IPS-20b (cell line): ENCODE measurements at regions not wholly inside any gene's neighbourhood (a gene's known extent, or its start where the extent isn't known, plus 50 kb on each side); places are given as distances from the start of the nearest gene placed in this dataset.

ENCODE experiments used
- H3K27ac ChIP-seq: one replicate; pipeline ENCODE4 v1.5.1; 2013; ENCODE audit warnings: low read length
- H3K27me3 ChIP-seq: 2 replicates; pipeline ENCODE4 v1.6.1; 2013; ENCODE audit warnings: mild to moderate bottlenecking, low read length, inconsistent platforms; ENCODE audit not compliant: insufficient read depth
- H3K36me3 ChIP-seq: 2 replicates; pipeline ENCODE4 v1.6.1; 2013; ENCODE audit warnings: low read depth, mild to moderate bottlenecking, inconsistent platforms, low read length, moderate library complexity; ENCODE audit not compliant: insufficient read depth
- H3K4me1 ChIP-seq: 2 replicates; pipeline ENCODE4 v1.6.1; 2013; ENCODE audit warnings: mild to moderate bottlenecking, control low read depth, inconsistent platforms, low read length, moderate library complexity; ENCODE audit not compliant: insufficient read depth
- H3K4me3 ChIP-seq: 2 replicates; pipeline ENCODE4 v1.5.1; 2013; ENCODE audit warnings: mild to moderate bottlenecking, low read length, inconsistent platforms
- H3K9ac ChIP-seq: 2 replicates; pipeline ENCODE4 v1.6.1; 2013; ENCODE audit warnings: low read depth, mild to moderate bottlenecking, inconsistent platforms, low read length, moderate library complexity
- H3K9me3 ChIP-seq: 2 replicates; pipeline ENCODE4 v1.6.1; 2013; ENCODE audit warnings: mild to moderate bottlenecking, low read depth, low read length, inconsistent platforms; ENCODE audit not compliant: insufficient read depth

DNA sequence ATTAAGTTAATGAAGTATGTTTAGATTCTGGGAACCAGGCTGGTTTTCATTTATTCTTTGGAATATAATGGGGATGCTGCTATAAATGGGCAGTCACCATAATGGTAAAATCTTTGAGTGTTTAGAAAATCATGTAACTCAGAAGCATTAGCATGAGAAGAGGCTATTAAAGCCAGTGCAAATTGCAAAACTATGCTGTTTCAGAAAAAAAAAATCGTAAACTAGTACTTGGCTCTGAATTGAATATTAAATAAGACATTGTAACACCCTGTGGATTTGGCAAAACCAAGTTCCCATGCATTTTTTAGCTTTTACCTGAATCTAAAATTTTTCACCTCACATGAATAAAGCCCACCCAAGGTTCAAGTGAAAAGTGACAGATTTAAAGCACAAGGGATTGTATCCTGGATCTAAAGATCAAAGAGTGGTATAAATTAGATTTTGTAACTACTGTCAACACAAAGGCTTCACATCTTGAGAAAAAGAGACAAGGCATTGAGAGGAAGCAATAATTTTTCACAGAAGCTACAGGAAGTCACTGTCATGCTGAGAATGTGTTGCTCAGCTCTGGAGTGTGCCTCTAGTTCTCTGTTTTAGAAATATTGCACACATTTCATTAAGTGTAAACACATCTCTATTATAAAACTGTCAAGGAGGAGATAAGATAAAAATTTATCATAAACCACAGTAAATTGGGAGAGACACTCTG lies 142.2 kb downstream of the ABCA8 start:
- no peaks in the 10 kb centered on the region for H3K27me3 ChIP-seq
- no peak overlapping the region for H3K27ac ChIP-seq
- H3K4me1 ChIP-seq, result no peaks in the 10 kb centered on the region
- no peaks in the 10 kb centered on the region for H3K36me3 ChIP-seq
- no peaks in the 10 kb centered on the region for H3K9me3 ChIP-seq
- no peak overlapping the region for H3K9ac ChIP-seq
- H3K4me3 ChIP-seq, result no peak overlapping the region

DNA sequence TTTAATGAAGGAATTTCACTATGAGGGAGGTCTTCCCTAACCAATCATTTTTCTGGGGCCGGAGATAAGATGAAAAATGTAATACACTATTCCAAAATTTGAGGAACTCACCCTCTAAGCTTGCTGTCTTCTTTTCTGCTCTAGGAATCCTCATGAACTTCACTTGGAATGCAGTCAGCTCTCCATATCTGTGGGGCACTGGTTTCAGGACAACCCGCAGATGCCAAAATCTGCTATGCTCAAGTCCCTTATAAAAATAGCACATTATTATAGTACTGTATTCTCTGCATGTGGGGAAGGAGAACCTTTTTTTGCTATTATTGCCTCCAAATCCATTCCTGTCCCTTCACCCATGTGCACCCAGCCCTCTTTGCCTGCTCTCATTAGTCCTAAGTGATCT lies 146.0 kb downstream of the ABCA8 start:
- Histone ChIP-seq H3K4me3 (no peak overlapping the region), H3K9me3 (no peaks in the 10 kb centered on the region), H3K27ac (no peak overlapping the region), H3K4me1 (no peaks in the 10 kb centered on the region), H3K27me3 (no peaks in the 10 kb centered on the region), H3K36me3 (no peaks in the 10 kb centered on the region), H3K9ac (no peak overlapping the region)

DNA sequence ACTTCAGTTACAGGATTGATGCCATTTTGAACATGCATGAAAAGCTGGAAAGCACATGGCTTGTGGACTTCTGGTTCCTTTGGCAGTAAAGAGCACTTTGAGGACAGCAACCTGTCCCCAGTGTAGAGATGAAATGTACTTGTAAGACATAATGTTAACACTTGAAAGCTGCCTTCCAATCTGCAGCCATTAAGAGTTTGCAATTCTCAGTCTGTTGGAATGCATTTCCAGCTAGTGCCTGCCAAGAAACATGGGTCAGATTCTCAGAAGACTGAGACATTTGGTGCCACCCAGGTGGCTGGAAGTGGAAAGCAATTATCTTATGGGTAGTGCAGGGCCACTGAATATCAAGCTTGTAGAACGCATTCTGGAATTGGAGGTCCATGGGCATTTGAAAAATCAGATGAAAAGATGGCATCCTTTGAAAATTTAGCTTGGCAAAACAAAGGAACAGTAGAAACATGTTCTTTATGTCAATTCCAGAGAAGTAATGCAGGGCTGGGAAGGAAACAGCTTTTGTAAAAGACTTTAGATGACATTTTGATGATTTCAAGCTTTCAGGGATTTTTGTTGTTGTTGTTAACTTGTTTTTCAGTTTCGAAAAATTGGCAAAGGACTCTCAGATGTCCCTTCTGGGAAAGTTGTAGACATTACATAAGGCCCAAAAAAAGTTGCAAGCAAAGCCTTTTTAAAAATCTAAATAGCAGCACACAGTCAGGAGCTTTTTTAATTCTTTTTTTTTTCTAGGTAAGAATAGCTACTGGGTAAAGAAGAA lies 147.0 kb downstream of the ABCA8 start:
- no peaks in the 10 kb centered on the region for H3K4me1 ChIP-seq
- no peak overlapping the region for H3K27ac ChIP-seq
- no peak overlapping the region for H3K4me3 ChIP-seq
- no peak overlapping the region for H3K9ac ChIP-seq
- no peaks in the 10 kb centered on the region for H3K27me3 ChIP-seq
- H3K36me3 ChIP-seq, result no peaks in the 10 kb centered on the region
- no peaks in the 10 kb centered on the region for H3K9me3 ChIP-seq

DNA sequence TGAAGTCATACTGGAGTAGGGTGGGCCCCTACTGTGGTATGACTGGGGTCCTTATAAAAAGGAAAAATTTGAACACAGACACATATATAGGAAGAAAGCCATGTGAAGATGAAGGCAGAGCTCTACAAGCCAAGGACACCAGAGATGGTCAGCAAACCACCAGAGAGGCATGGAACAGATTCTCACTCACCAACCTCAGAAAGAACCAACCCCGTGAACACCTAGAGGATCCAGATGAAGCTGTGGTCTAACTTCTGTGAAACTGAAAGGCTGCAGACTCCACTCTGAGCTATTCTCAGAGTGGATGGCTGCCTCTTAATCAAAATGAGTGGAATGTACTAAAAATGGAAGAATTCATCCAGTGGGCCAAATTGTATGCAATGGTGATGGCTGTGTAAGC lies 149.6 kb downstream of the ABCA8 start:
- Histone ChIP-seq H3K9me3 (no peaks in the 10 kb centered on the region), H3K4me3 (no peak overlapping the region), H3K27me3 (no peaks in the 10 kb centered on the region), H3K36me3 (no peaks in the 10 kb centered on the region), H3K9ac (no peak overlapping the region), H3K4me1 (no peaks in the 10 kb centered on the region), H3K27ac (no peak overlapping the region)

DNA sequence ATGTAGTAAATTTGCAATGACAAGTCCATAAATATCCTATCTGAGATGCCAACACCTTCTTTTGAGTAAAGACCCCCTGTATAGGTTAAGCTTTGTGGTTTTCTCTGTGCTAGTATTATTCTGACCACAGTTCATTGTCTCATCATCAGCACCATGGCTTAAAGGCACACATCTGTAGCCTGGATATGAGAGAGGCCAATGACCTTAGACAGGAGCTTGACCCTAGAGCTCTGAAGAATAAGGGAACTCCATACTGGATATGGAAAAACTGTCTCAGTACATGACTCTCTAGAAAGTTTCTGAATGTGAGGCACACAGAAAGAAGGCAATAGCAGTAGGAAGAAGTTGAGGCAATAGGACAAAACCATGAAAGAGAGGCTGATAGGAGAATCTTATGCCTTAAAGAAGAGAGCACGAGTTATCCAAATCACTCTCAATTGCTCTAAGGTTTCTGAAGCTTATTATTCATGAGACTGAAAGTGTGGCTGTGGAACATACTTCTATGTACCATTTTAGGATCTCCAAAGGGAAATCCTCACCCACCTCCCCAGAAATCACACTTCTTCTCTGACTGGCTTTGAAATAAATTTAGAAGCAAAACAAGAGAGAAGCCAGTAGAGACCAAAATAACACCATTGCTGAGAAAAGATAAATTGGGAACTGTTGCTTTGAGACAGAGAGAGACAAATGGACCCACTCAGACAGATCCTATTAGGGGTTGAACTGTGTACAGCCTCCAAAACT lies 150.2 kb downstream of the ABCA8 start:
- H3K9me3 ChIP-seq, result no peaks in the 10 kb centered on the region
- no peaks in the 10 kb centered on the region for H3K4me1 ChIP-seq
- H3K4me3 ChIP-seq, result no peak overlapping the region
- no peak overlapping the region for H3K27ac ChIP-seq
- H3K9ac ChIP-seq, result no peak overlapping the region
- no peaks in the 10 kb centered on the region for H3K36me3 ChIP-seq
- H3K27me3 ChIP-seq, result no peaks in the 10 kb centered on the region

DNA sequence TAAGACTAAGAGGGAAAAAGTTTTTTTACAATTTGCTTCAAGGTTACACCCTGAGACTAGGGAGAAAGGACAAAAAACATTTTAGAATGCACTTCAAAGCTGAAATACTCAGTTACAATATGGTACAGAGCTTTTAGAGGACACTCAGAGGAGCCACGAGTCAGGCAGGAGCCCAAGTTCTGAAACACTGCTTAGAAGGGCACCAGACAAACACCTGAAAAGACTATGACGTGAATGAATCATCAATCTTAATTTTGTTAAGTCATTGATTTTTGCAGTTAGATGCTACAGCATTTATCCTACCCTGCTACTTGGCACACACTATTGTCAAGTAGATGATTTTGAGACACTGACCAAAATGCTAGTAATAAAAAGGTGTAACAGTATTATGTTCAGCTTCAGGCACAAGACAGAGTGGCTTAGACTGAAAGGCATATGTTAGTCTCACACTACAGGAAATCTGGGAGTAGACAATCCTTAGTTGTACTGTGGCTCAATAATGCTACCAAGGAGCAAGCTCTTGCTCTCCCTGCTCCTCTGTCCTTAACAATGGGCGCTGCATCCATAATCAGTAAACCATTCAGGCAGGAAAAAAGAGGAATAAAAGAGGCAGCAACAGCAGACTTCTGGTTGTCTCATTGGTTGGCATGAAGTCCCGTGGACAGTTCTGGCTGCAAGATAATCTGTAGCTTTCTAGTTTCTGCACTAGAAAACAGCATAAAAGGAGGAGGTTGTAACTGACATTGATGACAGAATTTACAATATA lies 151.8 kb downstream of the ABCA8 start:
- no peaks in the 10 kb centered on the region for H3K9me3 ChIP-seq
- H3K4me1 ChIP-seq, result no peaks in the 10 kb centered on the region
- H3K9ac ChIP-seq, result no peak overlapping the region
- no peak overlapping the region for H3K4me3 ChIP-seq
- no peak overlapping the region for H3K27ac ChIP-seq
- no peaks in the 10 kb centered on the region for H3K36me3 ChIP-seq
- no peaks in the 10 kb centered on the region for H3K27me3 ChIP-seq

DNA sequence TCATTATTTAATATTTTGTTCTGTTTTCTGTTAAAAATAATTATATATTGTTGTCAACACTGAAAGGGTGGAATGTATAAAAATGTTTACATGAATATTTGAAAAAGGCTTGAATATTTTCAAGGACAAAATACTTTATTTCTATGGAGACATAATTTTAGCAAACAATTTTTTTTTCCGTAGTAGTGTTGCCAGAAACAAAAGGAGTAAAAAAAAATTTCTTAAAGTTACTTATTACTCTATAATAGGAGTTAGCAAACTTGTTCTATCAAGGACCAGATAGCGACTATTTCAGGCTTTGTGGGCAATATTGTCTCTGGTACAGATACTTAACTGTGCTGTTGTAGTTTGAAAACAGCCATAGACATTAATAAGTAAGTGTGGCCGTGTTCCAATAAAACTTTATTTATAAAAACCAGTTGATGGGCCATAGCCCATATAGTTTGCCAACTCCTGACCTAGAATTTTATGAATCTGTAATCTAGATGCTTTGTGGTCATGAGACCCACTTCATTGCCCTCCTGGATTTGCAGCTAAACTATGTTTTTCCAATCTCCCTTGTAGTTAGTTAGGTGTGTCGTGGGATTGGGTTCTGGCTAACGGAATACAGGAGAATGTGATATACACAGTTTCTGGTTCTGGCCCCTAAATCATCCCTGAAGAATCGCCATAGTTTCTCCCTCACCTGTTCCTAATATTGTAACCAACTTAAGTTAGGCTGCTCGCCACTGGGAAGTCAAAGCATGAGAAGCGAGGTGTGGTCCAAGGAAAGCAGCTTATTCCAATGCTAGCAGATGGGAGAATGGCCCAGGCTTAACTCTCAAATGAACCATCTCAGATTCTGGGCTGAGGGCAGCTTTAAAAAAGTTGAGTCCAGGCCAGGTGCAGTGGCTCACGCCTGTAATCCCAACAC lies 153.6 kb downstream of the ABCA8 start:
- Histone ChIP-seq H3K36me3 (no peaks in the 10 kb centered on the region), H3K9ac (no peak overlapping the region), H3K4me1 (no peaks in the 10 kb centered on the region), H3K27ac (no peak overlapping the region), H3K4me3 (no peak overlapping the region), H3K9me3 (no peaks in the 10 kb centered on the region), H3K27me3 (no peaks in the 10 kb centered on the region)

DNA sequence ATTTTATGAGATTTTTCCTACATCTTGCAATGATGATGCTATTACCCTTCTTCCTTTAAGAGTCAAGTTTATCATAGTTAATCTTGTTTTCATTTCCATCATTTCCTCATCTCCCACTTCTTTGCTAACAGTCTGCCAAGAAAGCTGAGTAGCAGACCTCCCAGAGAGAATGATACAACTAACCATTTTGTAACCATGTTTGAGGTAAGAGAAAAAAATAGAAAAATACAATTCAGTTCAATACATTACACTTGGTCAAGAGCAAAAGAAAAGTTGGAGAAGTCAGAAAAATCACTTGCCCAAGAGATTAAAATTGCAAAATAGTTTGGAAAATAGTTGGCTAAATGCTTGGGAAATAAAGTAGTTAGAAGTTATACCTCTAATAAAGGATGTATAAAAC lies 154.4 kb downstream of the ABCA8 start:
- H3K9me3 ChIP-seq, result no peaks in the 10 kb centered on the region
- H3K9ac ChIP-seq, result no peak overlapping the region
- H3K27me3 ChIP-seq, result no peaks in the 10 kb centered on the region
- no peak overlapping the region for H3K4me3 ChIP-seq
- no peaks in the 10 kb centered on the region for H3K36me3 ChIP-seq
- no peaks in the 10 kb centered on the region for H3K4me1 ChIP-seq
- H3K27ac ChIP-seq, result no peak overlapping the region

DNA sequence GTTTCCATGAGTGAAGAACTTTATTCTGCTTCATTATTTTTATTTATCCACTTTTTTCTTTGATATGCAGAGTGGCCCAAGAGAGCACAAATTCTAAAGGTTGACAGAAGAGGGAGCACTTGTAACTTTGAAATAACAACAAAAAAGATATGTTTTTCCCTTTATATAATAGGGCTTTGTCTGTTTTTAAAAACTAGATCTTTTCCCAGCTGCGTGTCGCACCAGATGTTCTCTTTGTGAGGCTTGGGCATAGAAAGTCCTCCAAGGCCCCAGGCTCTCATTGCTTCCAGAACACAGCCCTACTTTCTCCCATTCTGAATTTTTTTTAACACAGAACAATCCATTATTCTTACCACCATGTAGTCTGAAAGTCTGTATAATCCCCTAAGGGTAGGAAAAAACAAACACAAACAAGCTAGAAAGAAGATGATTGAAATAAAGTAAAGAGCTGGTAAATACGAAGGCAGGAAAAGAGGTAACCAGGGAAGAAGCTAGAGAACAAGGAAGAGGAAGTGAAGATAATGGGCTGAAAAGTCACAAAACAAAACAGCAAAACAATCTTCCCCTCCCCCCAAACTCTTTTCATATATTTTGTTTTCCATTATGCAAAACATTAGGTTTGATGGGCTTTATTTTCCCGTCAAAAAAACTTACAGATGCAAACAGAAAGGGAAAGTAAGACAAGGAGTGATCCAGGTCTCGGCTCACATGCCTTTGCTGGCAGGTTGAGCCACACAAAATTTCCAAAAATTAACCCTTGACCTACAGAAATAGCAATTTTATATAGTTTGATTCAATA lies 160.4 kb downstream of the ABCA8 start:
- no peak overlapping the region for H3K27ac ChIP-seq
- peaks cover 17% of the 10 kb centered on the region for H3K4me1 ChIP-seq
- no peaks in the 10 kb centered on the region for H3K36me3 ChIP-seq
- H3K9me3 ChIP-seq, result no peaks in the 10 kb centered on the region
- H3K9ac ChIP-seq, result no peak overlapping the region
- H3K4me3 ChIP-seq, result no peak overlapping the region
- H3K27me3 ChIP-seq, result no peaks in the 10 kb centered on the region

DNA sequence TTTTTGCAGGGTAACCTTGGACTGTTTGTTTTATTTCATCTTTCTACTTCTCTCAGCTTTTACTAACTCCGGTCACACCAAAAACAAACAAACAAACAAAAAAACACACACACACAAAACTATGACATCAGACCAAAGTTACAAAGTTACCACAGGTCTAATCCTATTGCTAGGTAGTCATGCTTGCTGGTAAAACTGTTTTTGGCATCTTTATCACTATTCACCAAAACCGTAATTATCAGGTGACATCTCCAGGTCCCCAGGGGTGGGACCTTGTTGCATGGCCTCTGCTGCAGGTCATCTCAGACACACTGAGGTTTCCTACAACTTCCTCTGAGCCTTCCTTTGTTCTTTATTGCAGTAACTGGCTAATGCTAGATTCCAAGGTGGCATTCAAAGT lies 162.3 kb downstream of the ABCA8 start:
- Histone ChIP-seq H3K4me1 (peaks cover 17% of the 10 kb centered on the region), H3K27ac (no peak overlapping the region)

More for the DNA sequence above, 162.3 kb downstream of the ABCA8 start:
- Histone ChIP-seq H3K9ac (no peak overlapping the region), H3K27me3 (no peaks in the 10 kb centered on the region), H3K9me3 (no peaks in the 10 kb centered on the region), H3K36me3 (no peaks in the 10 kb centered on the region), H3K4me3 (no peak overlapping the region)
